ENCODE measurements at regions not wholly inside any gene's neighbourhood (a gene's known extent, or its start where the extent isn't known, plus 50 kb on each side); places are given as distances from the start of the nearest gene placed in this dataset.

- TF ChIP-seq CTCF (IDR thresholded peaks at IDR 0.05) (no peak), POLR2A (IDR thresholded peaks at IDR 0.05) (no peak), EP300 (IDR thresholded peaks at IDR 0.05) (no peak)
These were observed 263.6 kb downstream of the SS18 start for GRCh38 chr18:25826823-25827222.

Data from ovary (tissue), 3 donors.